ENCODE measurements at regions not wholly inside any gene's neighbourhood (a gene's known extent, or its start where the extent isn't known, plus 50 kb on each side); places are given as distances from the start of the nearest gene placed in this dataset.

DNA sequence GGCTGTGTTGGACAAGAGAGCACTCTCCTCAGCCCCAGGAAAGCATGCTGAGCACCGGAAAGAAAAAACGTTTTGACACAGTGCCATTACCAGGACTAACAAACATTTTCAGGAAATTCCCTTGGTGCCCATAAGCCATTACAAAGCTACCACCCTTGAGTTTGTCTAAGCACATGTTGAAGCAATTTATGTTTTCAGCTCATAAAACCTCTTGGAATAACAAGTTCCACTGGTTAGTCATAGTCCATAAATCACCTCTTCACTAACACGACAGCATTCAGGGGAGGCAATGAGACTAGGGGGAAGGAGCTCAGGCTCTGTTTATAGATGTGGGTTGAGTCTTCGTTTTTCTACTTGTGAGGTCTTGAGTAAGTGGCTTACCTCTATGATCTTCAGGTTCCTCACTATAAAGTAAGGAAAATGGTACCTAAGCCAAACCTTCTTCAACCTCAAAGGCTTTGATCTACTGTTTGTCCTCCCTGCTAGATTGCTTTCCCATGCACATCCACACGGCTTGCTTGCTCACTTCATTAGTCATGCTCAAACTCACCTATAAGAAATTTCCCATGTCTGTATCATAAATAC lies 65.4 kb downstream of the DRD1 start:
- no peak overlapping the region for H3K4me3 ChIP-seq (ENCODE audit: low read depth in 2 of 2, low read length in 1 of 2)
- no peaks in the 10 kb centered on the region for H3K27me3 ChIP-seq (ENCODE audit: insufficient read depth)
- TF ChIP-seq, protein P1, sequence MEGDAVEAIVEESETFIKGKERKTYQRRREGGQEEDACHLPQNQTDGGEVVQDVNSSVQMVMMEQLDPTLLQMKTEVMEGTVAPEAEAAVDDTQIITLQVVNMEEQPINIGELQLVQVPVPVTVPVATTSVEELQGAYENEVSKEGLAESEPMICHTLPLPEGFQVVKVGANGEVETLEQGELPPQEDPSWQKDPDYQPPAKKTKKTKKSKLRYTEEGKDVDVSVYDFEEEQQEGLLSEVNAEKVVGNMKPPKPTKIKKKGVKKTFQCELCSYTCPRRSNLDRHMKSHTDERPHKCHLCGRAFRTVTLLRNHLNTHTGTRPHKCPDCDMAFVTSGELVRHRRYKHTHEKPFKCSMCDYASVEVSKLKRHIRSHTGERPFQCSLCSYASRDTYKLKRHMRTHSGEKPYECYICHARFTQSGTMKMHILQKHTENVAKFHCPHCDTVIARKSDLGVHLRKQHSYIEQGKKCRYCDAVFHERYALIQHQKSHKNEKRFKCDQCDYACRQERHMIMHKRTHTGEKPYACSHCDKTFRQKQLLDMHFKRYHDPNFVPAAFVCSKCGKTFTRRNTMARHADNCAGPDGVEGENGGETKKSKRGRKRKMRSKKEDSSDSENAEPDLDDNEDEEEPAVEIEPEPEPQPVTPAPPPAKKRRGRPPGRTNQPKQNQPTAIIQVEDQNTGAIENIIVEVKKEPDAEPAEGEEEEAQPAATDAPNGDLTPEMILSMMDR (IDR thresholded peaks at IDR 0.05) = no peak
- no peak for TF ChIP-seq FOXM1 (IDR thresholded peaks at IDR 0.05; ENCODE audit: low read depth)
- TF ChIP-seq TAF1 (IDR thresholded peaks at IDR 0.05; ENCODE audit: borderline replicate concordance, low read depth, low read length) = no peak
- TF ChIP-seq MXI1 (IDR thresholded peaks at IDR 0.05; ENCODE audit: low read depth, low read length) = no peak
- TF ChIP-seq FOSL2 (IDR thresholded peaks at IDR 0.05; ENCODE audit: borderline replicate concordance, low read depth) = no peak
- no peak for TF ChIP-seq MEF2A (IDR thresholded peaks at IDR 0.05; ENCODE audit: borderline replicate concordance, low read depth)
- TF ChIP-seq, protein P2, sequence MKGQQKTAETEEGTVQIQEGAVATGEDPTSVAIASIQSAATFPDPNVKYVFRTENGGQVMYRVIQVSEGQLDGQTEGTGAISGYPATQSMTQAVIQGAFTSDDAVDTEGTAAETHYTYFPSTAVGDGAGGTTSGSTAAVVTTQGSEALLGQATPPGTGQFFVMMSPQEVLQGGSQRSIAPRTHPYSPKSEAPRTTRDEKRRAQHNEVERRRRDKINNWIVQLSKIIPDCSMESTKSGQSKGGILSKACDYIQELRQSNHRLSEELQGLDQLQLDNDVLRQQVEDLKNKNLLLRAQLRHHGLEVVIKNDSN (IDR thresholded peaks at IDR 0.05; ENCODE audit: borderline replicate concordance, low read depth) = no peak
- TF ChIP-seq, protein P3, sequence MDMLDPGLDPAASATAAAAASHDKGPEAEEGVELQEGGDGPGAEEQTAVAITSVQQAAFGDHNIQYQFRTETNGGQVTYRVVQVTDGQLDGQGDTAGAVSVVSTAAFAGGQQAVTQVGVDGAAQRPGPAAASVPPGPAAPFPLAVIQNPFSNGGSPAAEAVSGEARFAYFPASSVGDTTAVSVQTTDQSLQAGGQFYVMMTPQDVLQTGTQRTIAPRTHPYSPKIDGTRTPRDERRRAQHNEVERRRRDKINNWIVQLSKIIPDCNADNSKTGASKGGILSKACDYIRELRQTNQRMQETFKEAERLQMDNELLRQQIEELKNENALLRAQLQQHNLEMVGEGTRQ (IDR thresholded peaks at IDR 0.05; ENCODE audit: borderline replicate concordance, low read depth, low read length) = no peak
- no peak for TF ChIP-seq JUND (IDR thresholded peaks at IDR 0.05)
- TF ChIP-seq, protein P4, sequence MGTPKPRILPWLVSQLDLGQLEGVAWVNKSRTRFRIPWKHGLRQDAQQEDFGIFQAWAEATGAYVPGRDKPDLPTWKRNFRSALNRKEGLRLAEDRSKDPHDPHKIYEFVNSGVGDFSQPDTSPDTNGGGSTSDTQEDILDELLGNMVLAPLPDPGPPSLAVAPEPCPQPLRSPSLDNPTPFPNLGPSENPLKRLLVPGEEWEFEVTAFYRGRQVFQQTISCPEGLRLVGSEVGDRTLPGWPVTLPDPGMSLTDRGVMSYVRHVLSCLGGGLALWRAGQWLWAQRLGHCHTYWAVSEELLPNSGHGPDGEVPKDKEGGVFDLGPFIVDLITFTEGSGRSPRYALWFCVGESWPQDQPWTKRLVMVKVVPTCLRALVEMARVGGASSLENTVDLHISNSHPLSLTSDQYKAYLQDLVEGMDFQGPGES (IDR thresholded peaks at IDR 0.05; ENCODE audit: low read depth, low read length) = no peak
- H3K4me2 ChIP-seq = no peak overlapping the region
- POLR2A ChIA-PET = no interaction called here
- no peaks in the 10 kb centered on the region for H3K9me2 ChIP-seq
- no peak overlapping the region for H3K27ac ChIP-seq (ENCODE audit: low read depth in 2 of 2, low read length in 1 of 2)
- CTCF ChIA-PET = interaction anchor here (1.0 kb wide), 1 partner anchor 19 kb away, joined by 4 read pairs; no protein-coding TSS in a partner anchor
- WGBS (ENCODE audit: low lambda C conversion rate) = 3% methylated on average over 5 of the region's 5 CpGs
- H3K36me3 ChIP-seq (replicated peaks in 1 of 2; ENCODE audit: control insufficient read depth in 1 of 2, insufficient read depth in 2 of 2, low read length in 1 of 2) = no peaks in the 10 kb centered on the region
- no peaks in the 10 kb centered on the region for H4K20me1 ChIP-seq (ENCODE audit: insufficient read depth)
- H3K9me3 ChIP-seq = no peaks in the 10 kb centered on the region
- DNase-seq = no peak
- no peak overlapping the region for H3K9ac ChIP-seq
- H3K4me1 ChIP-seq (ENCODE audit: control insufficient read depth in 1 of 2, insufficient read depth in 2 of 2, low read depth in 1 of 2, low read length in 1 of 2) = no peaks in the 10 kb centered on the region
- no peaks in the 10 kb centered on the region for H3K79me2 ChIP-seq (ENCODE audit: insufficient read depth)
- H3F3A ChIP-seq (replicated peaks; ENCODE audit: insufficient read depth) = no peaks in the 10 kb centered on the region
- no peak overlapping the region for H2AFZ ChIP-seq (ENCODE audit: low read depth)

DNA sequence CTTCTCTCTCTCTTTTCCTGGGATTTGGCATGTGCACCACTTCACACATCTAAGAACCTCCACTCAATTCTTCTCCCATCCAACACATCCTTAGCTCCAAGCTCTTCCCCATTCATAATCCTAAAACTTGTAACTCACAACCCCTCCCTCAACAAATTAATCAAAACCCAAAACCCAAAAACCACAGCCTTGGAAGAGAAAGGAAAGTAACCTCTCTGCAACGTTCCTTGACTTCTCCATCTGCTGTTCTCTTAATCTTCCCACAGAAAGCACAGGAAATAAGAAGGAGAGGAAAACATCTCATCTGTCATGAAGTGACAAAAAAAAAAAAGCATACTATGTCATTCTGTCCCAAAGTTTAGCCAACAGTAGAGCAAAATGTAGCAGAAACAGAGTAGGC lies 66.2 kb downstream of the DRD1 start:
- no peak for TF ChIP-seq RAD21 (IDR thresholded peaks at IDR 0.05; ENCODE audit: low read length)
- TF ChIP-seq, protein P5, sequence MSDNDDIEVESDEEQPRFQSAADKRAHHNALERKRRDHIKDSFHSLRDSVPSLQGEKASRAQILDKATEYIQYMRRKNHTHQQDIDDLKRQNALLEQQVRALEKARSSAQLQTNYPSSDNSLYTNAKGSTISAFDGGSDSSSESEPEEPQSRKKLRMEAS (IDR thresholded peaks at IDR 0.05; ENCODE audit: low read depth) = no peak
- TF ChIP-seq GABPA (IDR thresholded peaks at IDR 0.05; ENCODE audit: low read depth) = no peak
- no peak for TF ChIP-seq FOXJ3 (CRISPR knock-in tag; IDR thresholded peaks at IDR 0.05)
- TF ChIP-seq JUND (IDR thresholded peaks at IDR 0.05) = no peak
- no peak for TF ChIP-seq YY1 (IDR thresholded peaks at IDR 0.05; ENCODE audit: low read depth)
- no peak for TF ChIP-seq SIN3A (IDR thresholded peaks at IDR 0.05; ENCODE audit: borderline replicate concordance, low read depth, low read length)
- no peak for TF ChIP-seq EP300 (IDR thresholded peaks at IDR 0.05; ENCODE audit: borderline replicate concordance in 1 of 2, low read depth in 1 of 2, low read length in 1 of 2)
- H3K27me3 ChIP-seq (ENCODE audit: insufficient read depth) = no peaks in the 10 kb centered on the region
- 3% methylated on average over 1 of the region's 1 CpG for WGBS (ENCODE audit: low lambda C conversion rate)
- H4K20me1 ChIP-seq (ENCODE audit: insufficient read depth) = no peaks in the 10 kb centered on the region
- H3F3A ChIP-seq (replicated peaks; ENCODE audit: insufficient read depth) = no peaks in the 10 kb centered on the region
- ChIA-PET POLR2A (no interaction called here), CTCF (interaction anchor here (1.0 kb wide), 1 partner anchor 19 kb away, joined by 4 read pairs; no protein-coding TSS in a partner anchor)
- no peaks in the 10 kb centered on the region for H3K79me2 ChIP-seq (ENCODE audit: insufficient read depth)
- no peak for DNase-seq
- H2AFZ ChIP-seq (ENCODE audit: low read depth) = no peak overlapping the region
- H3K9ac ChIP-seq = no peak overlapping the region
- no peak overlapping the region for H3K4me2 ChIP-seq
- no peak overlapping the region for H3K27ac ChIP-seq (ENCODE audit: low read depth in 2 of 2, low read length in 1 of 2)
- H3K36me3 ChIP-seq (replicated peaks in 1 of 2; ENCODE audit: control insufficient read depth in 1 of 2, insufficient read depth in 2 of 2, low read length in 1 of 2) = no peaks in the 10 kb centered on the region
- no peaks in the 10 kb centered on the region for H3K9me2 ChIP-seq
- H3K4me1 ChIP-seq (ENCODE audit: control insufficient read depth in 1 of 2, insufficient read depth in 2 of 2, low read depth in 1 of 2, low read length in 1 of 2) = no peaks in the 10 kb centered on the region
- H3K4me3 ChIP-seq (ENCODE audit: low read depth in 2 of 2, low read length in 1 of 2) = no peak overlapping the region
- H3K9me3 ChIP-seq = no peaks in the 10 kb centered on the region

Measured in SK-N-SH (cell line).